OCI-LY3 (cell line): ENCODE measurements at regions not wholly inside any gene's neighbourhood (a gene's known extent, or its start where the extent isn't known, plus 50 kb on each side); places are given as distances from the start of the nearest gene placed in this dataset.

ENCODE experiments used
- H2AFZ ChIP-seq: fragments of 200-600, 300-600 bp; shearing (Covaris generic); 2 replicates; pipeline ENCODE4 v1.6.0; 2014; ENCODE audit warnings: antibody characterized with exemption, low read depth, low read length
- H3K27ac ChIP-seq: fragments of 200-600, 300-600 bp; sonication (generic); 2 replicates; pipeline ENCODE4 v1.5.1; 2014; ENCODE audit warnings: mild to moderate bottlenecking, low read length, moderate library complexity, mixed read lengths
- H3K27me3 ChIP-seq: fragments of 200-600, 300-600 bp; sonication (generic); 2 replicates; pipeline ENCODE4 v1.6.1; 2014; ENCODE audit warnings: low read depth, low read length, mixed read lengths
- H3K36me3 ChIP-seq: fragments of 200-600, 300-600 bp; sonication (generic); replicated peaks from 2 replicates; pipeline ENCODE3; 2014; ENCODE audit warnings: low read depth, low read length, mixed read lengths
- H3K4me1 ChIP-seq: fragments of 300-600, 200-600 bp; sonication (generic); 2 replicates; pipeline ENCODE4 v1.6.1; 2014; ENCODE audit warnings: low read length, mixed read lengths
- H3K4me2 ChIP-seq: fragments of 200-600, 300-600 bp; sonication (generic); 2 replicates; pipeline ENCODE4 v1.6.1; 2014; ENCODE audit warnings: low read length, mixed read lengths
- H3K4me3 ChIP-seq: fragments of 300-600, 200-600 bp; sonication (generic); 2 replicates; pipeline ENCODE4 v1.5.1; 2014; ENCODE audit warnings: antibody characterized with exemption, mild to moderate bottlenecking, low read length, moderate library complexity
- H3K79me2 ChIP-seq: fragments of 300-600, 200-600 bp; shearing (Covaris generic); 2 replicates; pipeline ENCODE4 v1.6.1; 2014; ENCODE audit warnings: mild to moderate bottlenecking, low read length, mixed read lengths
- H3K9ac ChIP-seq: fragments of 300-600, 200-600 bp; shearing (Covaris generic); 2 replicates; pipeline ENCODE4 v1.6.0; 2014; ENCODE audit warnings: mild to moderate bottlenecking, low read length, moderate library complexity
- H3K9me3 ChIP-seq: fragments of 200-600, 300-600 bp; shearing (Covaris generic); 2 replicates; pipeline ENCODE4 v1.6.1; 2014; ENCODE audit warnings: low read length, mixed read lengths; ENCODE audit not compliant: insufficient read depth
- H4K20me1 ChIP-seq: fragments of 200-600, 300-600 bp; sonication (generic); 2 replicates; pipeline ENCODE4 v1.6.1; 2016; ENCODE audit warnings: low read length, mixed read lengths; ENCODE audit not compliant: insufficient read depth
- CTCF ChIP-seq: fragments of 200-600, 300-600 bp; sonication (generic); IDR thresholded peaks from 2 replicates; pipeline ENCODE4 v1.5.1; 2014; ENCODE audit warnings: antibody characterized with exemption, low read length, low read depth
- EZH2phosphoT487 ChIP-seq: fragments of 200-600 bp; shearing (Covaris generic); IDR thresholded peaks from 2 replicates; pipeline ENCODE4 v1.6.1; 2018; ENCODE audit warnings: antibody characterized with exemption, mixed run types, low read depth

- Histone ChIP-seq H3K9me3 (no peaks in the 10 kb centered on the region), H2AFZ (no peak overlapping the region), H3K4me2 (no peak overlapping the region), H3K27me3 (peaks cover 4% of the 10 kb centered on the region; the same call in 1 of the 2 replicates), H3K9ac (no peak overlapping the region), H4K20me1 (no peaks in the 10 kb centered on the region), H3K4me3 (no peak overlapping the region), H3K4me1 (no peaks in the 10 kb centered on the region), H3K79me2 (no peaks in the 10 kb centered on the region), H3K27ac (no peak overlapping the region), H3K36me3 (no peaks in the 10 kb centered on the region)
- TF ChIP-seq EZH2phosphoT487, result no peak
- TF ChIP-seq CTCF, result no peak
Observed at GRCh38 chr11:13223112-13223511, 54.5 kb upstream of the BMAL1 start.

- H3K9me3 ChIP-seq, result no peaks in the 10 kb centered on the region
- H3K27ac ChIP-seq, result no peak overlapping the region
- no peaks in the 10 kb centered on the region for H4K20me1 ChIP-seq
- H3K36me3 ChIP-seq, result no peaks in the 10 kb centered on the region
- no peaks in the 10 kb centered on the region for H3K4me1 ChIP-seq
- H3K79me2 ChIP-seq, result no peaks in the 10 kb centered on the region
- no peak overlapping the region for H3K9ac ChIP-seq
- no peak overlapping the region for H3K4me2 ChIP-seq
- H2AFZ ChIP-seq, result no peak overlapping the region
- peaks cover 4% of the 10 kb centered on the region; the same call in 1 of the 2 replicates for H3K27me3 ChIP-seq
- TF ChIP-seq EZH2phosphoT487, result no peak
- TF ChIP-seq CTCF, result no peak
- no peak overlapping the region for H3K4me3 ChIP-seq
Observed at GRCh38 chr11:13224324-13224723, 53.3 kb upstream of the BMAL1 start.

- no peak overlapping the region for H3K4me2 ChIP-seq
- no peaks in the 10 kb centered on the region for H4K20me1 ChIP-seq
- peaks cover 12% of the 10 kb centered on the region for H3K27me3 ChIP-seq
- H3K27ac ChIP-seq, result no peak overlapping the region
- no peak overlapping the region for H2AFZ ChIP-seq
- H3K36me3 ChIP-seq, result no peaks in the 10 kb centered on the region
- H3K79me2 ChIP-seq, result no peaks in the 10 kb centered on the region
- TF ChIP-seq CTCF (no peak), EZH2phosphoT487 (no peak)
- no peaks in the 10 kb centered on the region for H3K4me1 ChIP-seq
- no peak overlapping the region for H3K9ac ChIP-seq
- H3K9me3 ChIP-seq, result no peaks in the 10 kb centered on the region
- H3K4me3 ChIP-seq, result no peak overlapping the region
Observed at GRCh38 chr11:13225038-13226001, 52.3 kb upstream of the BMAL1 start.

- no peak for TF ChIP-seq CTCF
- Histone ChIP-seq H3K79me2 (no peaks in the 10 kb centered on the region), H3K4me2 (no peak overlapping the region)
Observed at GRCh38 chr11:13227676-13228255, 49.8 kb upstream of the BMAL1 start.

More at GRCh38 chr11:13227676-13228255, 49.8 kb upstream of the BMAL1 start:
- Histone ChIP-seq H2AFZ (no peak overlapping the region), H4K20me1 (no peaks in the 10 kb centered on the region), H3K4me1 (no peaks in the 10 kb centered on the region), H3K36me3 (no peaks in the 10 kb centered on the region), H3K27ac (no peak overlapping the region), H3K9me3 (no peaks in the 10 kb centered on the region), H3K9ac (no peak overlapping the region), H3K27me3 (peaks cover 14% of the 10 kb centered on the region), H3K4me3 (no peak overlapping the region)
